PFSK-1 (cell line): ENCODE measurements at regions not wholly inside any gene's neighbourhood (a gene's known extent, or its start where the extent isn't known, plus 50 kb on each side); places are given as distances from the start of the nearest gene placed in this dataset.

ENCODE experiments used
- FOXP2 ChIP-seq: optimal IDR thresholded peaks from 2 replicates; pipeline ENCODE3; 2011; ENCODE audit warnings: borderline replicate concordance, control low read depth, inconsistent platforms; ENCODE audit not compliant: insufficient read depth; ENCODE audit errors: extremely low read length, extremely low read depth
- POLR2AphosphoS5 ChIP-seq: IDR thresholded peaks from 2 replicates; pipeline ENCODE4 v1.6.1; 2012; ENCODE audit warnings: low read depth, mild to moderate bottlenecking, control low read depth, low read length, moderate library complexity
- REST ChIP-seq, 2 experiments: IDR thresholded peaks; 2 replicates each; pipeline versions ENCODE4 v1.6.1 to v1.8.0; 2011 to 2012; ENCODE audit warnings: low read depth in 2 of 2, low read length in 2 of 2, control low read depth in 1 of 2, inconsistent platforms in 1 of 2, mild to moderate bottlenecking in 1 of 2, moderate library complexity in 1 of 2; ENCODE audit not compliant: insufficient read depth in 1 of 2
- SIN3A ChIP-seq: IDR thresholded peaks from 2 replicates; pipeline ENCODE4 v1.6.1; 2012; ENCODE audit warnings: mild to moderate bottlenecking, low read length, moderate library complexity, borderline replicate concordance; ENCODE audit not compliant: insufficient read depth
- TAF1 ChIP-seq: IDR thresholded peaks from 2 replicates; pipeline ENCODE4 v1.6.1; 2012; ENCODE audit warnings: low read length, control low read depth, borderline replicate concordance; ENCODE audit not compliant: insufficient read depth

DNA sequence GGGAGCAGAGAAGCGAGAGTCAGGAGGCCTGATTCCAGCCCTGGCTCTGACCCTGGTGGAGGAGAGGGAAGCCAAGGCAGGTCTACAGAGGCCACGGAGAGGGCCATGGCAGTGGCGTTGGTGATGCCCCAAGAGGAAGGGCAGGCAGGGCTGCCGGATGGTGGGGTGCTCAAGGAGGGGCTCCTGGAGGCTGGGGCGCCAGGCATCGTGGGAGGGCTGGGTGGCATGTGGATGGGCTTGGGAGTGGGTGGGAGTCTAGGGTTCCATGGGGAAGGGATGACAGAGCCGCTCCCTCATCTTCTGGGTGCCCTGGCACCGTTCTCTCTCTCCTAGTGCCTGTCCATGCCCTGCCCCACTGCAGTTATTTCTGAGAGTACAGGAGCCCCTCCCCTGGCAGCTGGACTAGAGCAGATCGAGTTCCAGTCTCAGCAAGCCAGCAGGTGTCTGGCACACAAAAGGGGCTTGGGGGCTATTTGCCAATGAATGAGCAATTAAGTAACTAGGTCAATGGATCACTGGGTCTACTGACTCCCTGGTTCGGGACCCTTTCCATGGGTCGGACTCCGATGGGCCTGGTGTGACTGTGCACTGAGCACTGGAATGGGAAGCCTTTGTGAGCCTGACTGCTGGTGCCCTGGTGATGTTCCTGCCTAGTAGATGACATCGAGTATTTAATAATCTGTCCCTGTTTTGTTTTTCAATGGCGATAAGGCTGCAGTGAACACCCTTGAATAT, 570.0 kb downstream of the TBC1D22A start:
- TF ChIP-seq SIN3A (no peak), TAF1 (no peak), REST (IDR thresholded peaks at IDR 0.05; ENCODE audit: insufficient read depth in 1 of 2, low read depth in 2 of 2, low read length in 2 of 2) (no peak), FOXP2 (no peak), POLR2AphosphoS5 (no peak)

DNA sequence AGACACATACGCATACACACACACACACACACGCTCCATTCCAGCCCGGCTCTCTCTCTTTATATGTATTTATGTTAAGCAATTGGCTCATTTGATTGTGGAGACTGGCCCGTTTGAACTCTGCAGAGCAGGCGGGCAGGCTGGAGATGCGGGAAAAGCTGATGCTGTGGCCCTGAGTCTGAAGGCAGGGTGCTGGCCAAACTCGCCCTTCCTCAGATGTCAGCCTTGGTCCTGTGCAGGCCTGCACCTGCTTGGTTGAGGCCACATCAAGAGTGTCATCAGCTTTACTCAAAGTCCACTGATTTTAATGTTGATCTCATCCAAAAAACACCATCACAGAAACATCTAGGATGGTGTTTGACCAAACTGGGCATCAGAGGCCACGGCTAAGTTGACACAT, 569.3 kb downstream of the TBC1D22A start:
- TF ChIP-seq TAF1 (no peak), REST (IDR thresholded peaks at IDR 0.05; ENCODE audit: insufficient read depth in 1 of 2, low read depth in 2 of 2, low read length in 2 of 2) (no peak), POLR2AphosphoS5 (no peak), FOXP2 (no peak), SIN3A (no peak)

DNA sequence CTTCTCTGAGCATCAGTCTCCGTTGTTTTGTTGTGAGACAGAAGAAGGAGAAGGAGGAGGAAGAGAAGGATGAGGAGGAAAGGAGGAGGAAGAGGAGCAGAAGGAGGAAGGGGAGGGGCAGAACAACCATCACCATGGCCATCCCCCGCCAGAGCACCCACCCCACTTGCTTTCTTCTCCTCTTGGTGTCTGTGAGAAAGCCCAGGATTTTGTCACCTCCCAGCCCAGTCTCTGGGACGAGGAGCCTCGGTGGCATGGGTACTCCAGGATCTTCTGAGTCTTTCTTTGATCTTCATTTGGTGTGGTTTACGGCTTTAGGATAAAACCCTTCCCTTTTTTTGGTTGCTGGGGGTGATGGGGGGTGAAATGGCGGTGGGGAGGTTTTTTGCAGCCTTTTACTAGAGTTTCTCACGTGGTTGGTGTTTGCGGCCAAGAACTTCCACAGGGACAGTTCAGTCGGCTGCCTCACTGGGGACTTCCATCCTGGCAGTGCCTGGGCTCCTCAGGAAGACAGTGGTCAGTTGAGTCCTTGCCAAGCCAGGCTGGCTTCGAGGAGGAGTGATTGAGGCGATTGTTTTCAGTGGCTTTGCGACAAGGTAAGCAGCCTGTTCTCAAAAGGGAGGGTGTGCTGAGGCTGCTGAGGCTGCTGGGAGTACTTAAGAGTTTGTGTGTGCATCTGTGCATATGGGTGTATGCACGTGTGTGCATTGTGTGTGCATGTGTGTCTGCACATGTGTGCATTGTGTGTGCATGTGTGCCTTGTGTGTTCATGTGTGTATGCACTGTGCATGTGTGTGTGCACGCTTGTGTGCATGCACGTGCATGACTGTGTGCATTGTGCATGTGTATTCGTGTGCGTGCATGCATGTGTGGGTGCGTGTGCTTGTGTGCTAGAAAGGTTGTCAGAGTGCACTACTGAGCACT, 567.5 kb downstream of the TBC1D22A start:
- no peak for TF ChIP-seq POLR2AphosphoS5
- TF ChIP-seq SIN3A, result no peak
- no peak for TF ChIP-seq TAF1

DNA sequence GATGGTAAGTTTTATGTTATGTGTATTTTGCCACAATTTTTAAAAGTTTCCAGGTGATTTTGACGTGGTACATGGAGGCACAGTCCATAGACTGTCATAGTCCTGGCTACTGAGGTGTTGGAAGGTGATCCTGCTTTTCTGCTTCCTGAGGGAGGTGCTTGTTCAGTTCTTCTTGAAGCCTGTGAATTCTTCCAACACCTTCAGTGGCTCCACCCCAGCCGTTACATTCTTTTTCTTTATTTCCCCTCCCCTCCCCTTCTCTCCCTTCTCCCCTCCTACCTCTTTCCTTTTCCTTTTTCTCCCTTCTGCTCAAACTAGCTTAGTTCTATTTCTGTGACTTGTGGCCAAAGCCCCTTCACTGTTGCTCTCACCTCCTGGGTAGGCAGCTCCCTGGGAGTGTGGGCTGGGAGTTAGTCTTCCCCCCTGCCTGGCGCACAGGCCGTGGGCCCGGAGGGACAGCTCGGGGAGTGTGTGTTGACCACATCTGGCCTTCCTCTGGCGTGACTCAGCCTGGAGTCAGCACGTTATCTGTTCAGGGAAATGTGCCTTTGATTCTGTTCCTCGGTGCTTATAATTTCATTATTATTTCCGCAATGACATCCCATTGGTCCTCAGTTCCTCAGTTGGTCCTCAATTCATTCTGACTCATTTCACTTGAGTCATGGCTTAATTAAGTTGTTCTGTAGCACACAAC, 566.2 kb downstream of the TBC1D22A start:
- no peak for TF ChIP-seq FOXP2
- no peak for TF ChIP-seq TAF1

DNA sequence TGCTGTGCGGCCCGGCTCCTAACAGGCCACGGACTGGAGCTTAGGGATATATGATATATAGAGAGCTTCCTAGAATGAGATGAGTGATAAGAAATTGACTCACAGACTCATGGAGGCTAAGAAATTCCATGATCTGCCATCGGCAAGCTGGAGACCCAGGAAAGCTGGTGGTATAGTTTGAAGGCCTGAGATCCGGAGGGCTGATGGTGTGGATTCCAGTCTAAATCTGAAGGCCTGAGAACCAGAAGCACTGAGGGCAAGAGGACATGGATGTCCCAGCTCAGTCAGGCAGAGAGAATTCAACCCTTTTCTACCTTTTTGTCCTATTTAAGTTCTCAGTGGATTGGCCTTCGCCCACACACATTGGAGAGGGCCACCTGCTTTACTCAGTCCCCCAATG, 564.8 kb downstream of the TBC1D22A start:
- TF ChIP-seq FOXP2, result no peak
- no peak for TF ChIP-seq TAF1
- no peak for TF ChIP-seq POLR2AphosphoS5
- TF ChIP-seq REST (IDR thresholded peaks at IDR 0.05; ENCODE audit: insufficient read depth in 1 of 2, low read depth in 2 of 2, low read length in 2 of 2), result no peak
- TF ChIP-seq SIN3A, result no peak
